Muscle layer of colon (tissue), 2 donors: ENCODE measurements at regions not wholly inside any gene's neighbourhood (a gene's known extent, or its start where the extent isn't known, plus 50 kb on each side); places are given as distances from the start of the nearest gene placed in this dataset.

Experiments used
- H3K27ac ChIP-seq: one replicate; pipeline ENCODE4 v1.7.0; 2013; ENCODE audit warnings: low read depth, mild to moderate bottlenecking, low read length, moderate library complexity
- H3K27me3 ChIP-seq, 2 donors: one replicate each; pipeline ENCODE4 v1.7.0; 2013; ENCODE audit warnings: low read length in 2 of 2, mild to moderate bottlenecking in 2 of 2; ENCODE audit not compliant: insufficient read depth in 2 of 2, control insufficient read depth in 1 of 2
- H3K36me3 ChIP-seq: one replicate; pipeline ENCODE4 v1.7.0; 2013; ENCODE audit warnings: mild to moderate bottlenecking, low read length; ENCODE audit not compliant: insufficient read depth
- H3K4me1 ChIP-seq: one replicate; pipeline ENCODE4 v1.7.0; 2013; ENCODE audit warnings: mild to moderate bottlenecking, low read length; ENCODE audit not compliant: insufficient read depth
- H3K4me3 ChIP-seq, 2 donors: one replicate each; pipeline ENCODE4 v1.7.0; 2013; ENCODE audit warnings: low read length in 2 of 2, low read depth in 1 of 2, mild to moderate bottlenecking in 1 of 2, moderate library complexity in 1 of 2
- H3K9ac ChIP-seq: one replicate; pipeline ENCODE4 v1.7.0; 2013; ENCODE audit warnings: low read length
- H3K9me3 ChIP-seq: one replicate; pipeline ENCODE4 v1.7.0; 2013; ENCODE audit warnings: mild to moderate bottlenecking, low read length
- donor health status: abdominal sarcoma.
- donor health status: Adenocarcinoma of cecum.

- H3K9me3 ChIP-seq, result no peaks in the 10 kb centered on the region
- H3K9ac ChIP-seq, result no peak overlapping the region
- H3K27ac ChIP-seq, result no peak overlapping the region
- no peak overlapping the region for H3K4me3 ChIP-seq
- no peaks in the 10 kb centered on the region for H3K27me3 ChIP-seq
- H3K36me3 ChIP-seq, result no peaks in the 10 kb centered on the region
- H3K4me1 ChIP-seq, result peaks cover 12% of the 10 kb centered on the region
Observed at GRCh38 chr10:36725581-36726520, 399.5 kb upstream of the ANKRD30A start.

GRCh38 chr10:36722777-36723176, 402.6 kb upstream of the ANKRD30A start:
- no peak overlapping the region for H3K9ac ChIP-seq
- no peaks in the 10 kb centered on the region for H3K27me3 ChIP-seq
- H3K27ac ChIP-seq, result no peak overlapping the region
- H3K4me3 ChIP-seq, result no peak overlapping the region
- H3K9me3 ChIP-seq, result no peaks in the 10 kb centered on the region
- H3K36me3 ChIP-seq, result no peaks in the 10 kb centered on the region
- peaks cover 12% of the 10 kb centered on the region for H3K4me1 ChIP-seq

GRCh38 chr10:36721871-36722270, 403.5 kb upstream of the ANKRD30A start:
- no peaks in the 10 kb centered on the region for H3K36me3 ChIP-seq
- no peak overlapping the region for H3K27ac ChIP-seq
- H3K27me3 ChIP-seq, result no peaks in the 10 kb centered on the region
- no peak overlapping the region for H3K9ac ChIP-seq
- peaks cover 12% of the 10 kb centered on the region for H3K4me1 ChIP-seq
- no peak overlapping the region for H3K4me3 ChIP-seq
- H3K9me3 ChIP-seq, result no peaks in the 10 kb centered on the region

GRCh38 chr10:36720895-36721294, 404.5 kb upstream of the ANKRD30A start:
- Histone ChIP-seq H3K4me1 (peaks cover 12% of the 10 kb centered on the region), H3K4me3 (no peak overlapping the region), H3K27me3 (no peaks in the 10 kb centered on the region), H3K9me3 (no peaks in the 10 kb centered on the region), H3K27ac (no peak overlapping the region), H3K36me3 (no peaks in the 10 kb centered on the region), H3K9ac (no peak overlapping the region)

GRCh38 chr10:36717118-36717517, 408.3 kb upstream of the ANKRD30A start:
- Histone ChIP-seq H3K36me3 (no peaks in the 10 kb centered on the region), H3K27ac (no peak overlapping the region), H3K27me3 (no peaks in the 10 kb centered on the region), H3K4me1 (peaks cover 7% of the 10 kb centered on the region), H3K4me3 (no peak overlapping the region), H3K9ac (no peak overlapping the region), H3K9me3 (no peaks in the 10 kb centered on the region)

GRCh38 chr10:36716291-36716690, 409.1 kb upstream of the ANKRD30A start:
- Histone ChIP-seq H3K4me3 (no peak overlapping the region), H3K27ac (no peak overlapping the region), H3K36me3 (no peaks in the 10 kb centered on the region), H3K9ac (no peak overlapping the region), H3K27me3 (no peaks in the 10 kb centered on the region), H3K9me3 (no peaks in the 10 kb centered on the region), H3K4me1 (no peaks in the 10 kb centered on the region)

- H3K4me1 ChIP-seq, result no peaks in the 10 kb centered on the region
- no peaks in the 10 kb centered on the region for H3K9me3 ChIP-seq
- no peak overlapping the region for H3K9ac ChIP-seq
- H3K36me3 ChIP-seq, result no peaks in the 10 kb centered on the region
- no peak overlapping the region for H3K4me3 ChIP-seq
- no peak overlapping the region for H3K27ac ChIP-seq
- no peaks in the 10 kb centered on the region for H3K27me3 ChIP-seq
Observed at GRCh38 chr10:36712695-36713094, 412.7 kb upstream of the ANKRD30A start.

- Histone ChIP-seq H3K4me3 (no peak overlapping the region), H3K4me1 (no peaks in the 10 kb centered on the region), H3K9ac (no peak overlapping the region), H3K9me3 (no peaks in the 10 kb centered on the region), H3K27ac (no peak overlapping the region), H3K27me3 (no peaks in the 10 kb centered on the region), H3K36me3 (no peaks in the 10 kb centered on the region)
Observed at GRCh38 chr10:36711361-36711760, 414.0 kb upstream of the ANKRD30A start.

GRCh38 chr10:36704124-36704523, 421.3 kb upstream of the ANKRD30A start:
- no peak overlapping the region for H3K27ac ChIP-seq
- H3K9ac ChIP-seq, result no peak overlapping the region
- H3K27me3 ChIP-seq, result no peaks in the 10 kb centered on the region
- H3K4me3 ChIP-seq, result no peak overlapping the region
- H3K4me1 ChIP-seq, result no peaks in the 10 kb centered on the region
- H3K36me3 ChIP-seq, result no peaks in the 10 kb centered on the region
- H3K9me3 ChIP-seq, result no peaks in the 10 kb centered on the region

- no peak overlapping the region for H3K9ac ChIP-seq
- no peaks in the 10 kb centered on the region for H3K4me1 ChIP-seq
- no peak overlapping the region for H3K27ac ChIP-seq
- no peaks in the 10 kb centered on the region for H3K9me3 ChIP-seq
- no peaks in the 10 kb centered on the region for H3K36me3 ChIP-seq
- no peaks in the 10 kb centered on the region for H3K27me3 ChIP-seq
- H3K4me3 ChIP-seq, result no peak overlapping the region
Observed at GRCh38 chr10:36703179-36703578, 422.2 kb upstream of the ANKRD30A start.

GRCh38 chr10:36700123-36700522, 425.3 kb upstream of the ANKRD30A start:
- Histone ChIP-seq H3K4me1 (no peaks in the 10 kb centered on the region), H3K9me3 (no peaks in the 10 kb centered on the region), H3K4me3 (no peak overlapping the region), H3K27ac (no peak overlapping the region), H3K9ac (no peak overlapping the region), H3K27me3 (no peaks in the 10 kb centered on the region), H3K36me3 (no peaks in the 10 kb centered on the region)

- Histone ChIP-seq H3K9ac (no peak overlapping the region), H3K9me3 (no peaks in the 10 kb centered on the region), H3K27me3 (no peaks in the 10 kb centered on the region), H3K4me1 (no peaks in the 10 kb centered on the region), H3K27ac (no peak overlapping the region), H3K4me3 (no peak overlapping the region), H3K36me3 (no peaks in the 10 kb centered on the region)
Observed at GRCh38 chr10:36692759-36693158, 432.6 kb upstream of the ANKRD30A start.
